ENCODE measurements at regions not wholly inside any gene's neighbourhood (a gene's known extent, or its start where the extent isn't known, plus 50 kb on each side); places are given as distances from the start of the nearest gene placed in this dataset.

DNA sequence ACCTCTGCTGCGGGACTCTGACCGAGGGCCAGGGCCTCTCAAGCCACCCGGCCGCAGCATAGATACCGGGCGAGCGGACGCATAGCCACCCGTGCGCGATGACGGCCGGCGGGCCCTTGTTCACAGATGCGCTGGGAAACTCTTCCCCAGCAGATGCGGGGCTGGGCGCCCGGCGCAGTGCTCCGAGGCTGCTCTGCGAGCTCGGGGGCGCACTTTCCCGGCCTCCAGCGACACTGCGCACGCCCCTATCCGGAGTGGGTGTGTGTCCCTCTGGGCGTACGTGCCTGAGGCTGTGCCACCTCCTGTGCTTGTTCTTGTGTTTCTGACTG, 104.7 kb upstream of the E2F8 start:
- TF ChIP-seq, protein P1, sequence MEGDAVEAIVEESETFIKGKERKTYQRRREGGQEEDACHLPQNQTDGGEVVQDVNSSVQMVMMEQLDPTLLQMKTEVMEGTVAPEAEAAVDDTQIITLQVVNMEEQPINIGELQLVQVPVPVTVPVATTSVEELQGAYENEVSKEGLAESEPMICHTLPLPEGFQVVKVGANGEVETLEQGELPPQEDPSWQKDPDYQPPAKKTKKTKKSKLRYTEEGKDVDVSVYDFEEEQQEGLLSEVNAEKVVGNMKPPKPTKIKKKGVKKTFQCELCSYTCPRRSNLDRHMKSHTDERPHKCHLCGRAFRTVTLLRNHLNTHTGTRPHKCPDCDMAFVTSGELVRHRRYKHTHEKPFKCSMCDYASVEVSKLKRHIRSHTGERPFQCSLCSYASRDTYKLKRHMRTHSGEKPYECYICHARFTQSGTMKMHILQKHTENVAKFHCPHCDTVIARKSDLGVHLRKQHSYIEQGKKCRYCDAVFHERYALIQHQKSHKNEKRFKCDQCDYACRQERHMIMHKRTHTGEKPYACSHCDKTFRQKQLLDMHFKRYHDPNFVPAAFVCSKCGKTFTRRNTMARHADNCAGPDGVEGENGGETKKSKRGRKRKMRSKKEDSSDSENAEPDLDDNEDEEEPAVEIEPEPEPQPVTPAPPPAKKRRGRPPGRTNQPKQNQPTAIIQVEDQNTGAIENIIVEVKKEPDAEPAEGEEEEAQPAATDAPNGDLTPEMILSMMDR (IDR thresholded peaks at IDR 0.05) = no peak
- no peak for TF ChIP-seq POLR2AphosphoS5 (IDR thresholded peaks at IDR 0.05)
- TF ChIP-seq POLR2A (IDR thresholded peaks at IDR 0.05) = no peak

All from breast epithelium (tissue), 3 donors.